Panc1 (cell line): ENCODE measurements at regions not wholly inside any gene's neighbourhood (a gene's known extent, or its start where the extent isn't known, plus 50 kb on each side); places are given as distances from the start of the nearest gene placed in this dataset.

Experiments used
- ATAC-seq: fragments of 200-7000 bp; cut with Tn5 transposase; 2 replicates; pipeline ENCODE4 v1.9.1; 2020; ENCODE audit warnings: mild to moderate bottlenecking, moderate library complexity
- BruUV-seq: library from RNA; stranded (reverse); fragments of 400-500 nt; replicated peaks from 2 replicates; lab custom pipeline; 2021; lab: Mats Ljungman, UMichigan
- CTCF ChIA-PET: fragments of 300-600 bp; sonication (Branson Sonifier 250); formaldehyde crosslinking; loops from one replicate; lab custom pipeline; 2022; ENCODE audit warnings: antibody characterized with exemption; lab: Charles Lee
- POLR2A ChIA-PET: fragments of 300-600 bp; sonication (Branson Sonifier 250); formaldehyde crosslinking; loops from one replicate; lab custom pipeline; 2022; ENCODE audit warnings: antibody characterized with exemption; lab: Charles Lee
- DNase-seq: peaks from one replicate; pipeline ENCODE4 v3.0.0-alpha.2; 2010; ENCODE audit warnings: low read depth, low spot score
- H3K27ac ChIP-seq: 2 replicates; pipeline ENCODE4 v1.5.1; 2011; ENCODE audit warnings: mild to moderate bottlenecking, low read length, inconsistent platforms
- H3K27me3 ChIP-seq: fragments of 200-500 bp; sonication (Bioruptor generic); 2 replicates; pipeline ENCODE4 v1.6.0; 2014; ENCODE audit warnings: low read length, inconsistent platforms; ENCODE audit not compliant: control insufficient read depth, insufficient read depth
- H3K36me3 ChIP-seq: fragments of 200-500 bp; sonication (Bioruptor generic); 2 replicates; pipeline ENCODE4 v1.5.1; 2014; ENCODE audit warnings: inconsistent platforms, mild to moderate bottlenecking, low read length, moderate library complexity; ENCODE audit not compliant: control insufficient read depth, insufficient read depth
- H3K4me1 ChIP-seq: 2 replicates; pipeline ENCODE4 v1.5.1; 2011; ENCODE audit warnings: inconsistent platforms, mild to moderate bottlenecking, low read length, moderate library complexity; ENCODE audit not compliant: control insufficient read depth, insufficient read depth
- H3K4me3 ChIP-seq, 2 experiments: 2 replicates each; pipeline ENCODE4 v1.5.1; 2011 to 2012; ENCODE audit warnings: low read depth in 2 of 2, low read length in 2 of 2, mild to moderate bottlenecking in 2 of 2, inconsistent platforms in 1 of 2, moderate library complexity in 1 of 2
- H3K9me3 ChIP-seq: fragments of 200-500 bp; sonication (Bioruptor generic); 2 replicates; pipeline ENCODE4 v1.5.1; 2014; ENCODE audit warnings: low read depth, mild to moderate bottlenecking, inconsistent platforms, low read length, moderate library complexity; ENCODE audit not compliant: control insufficient read depth, insufficient read depth
- CTCF ChIP-seq: fragments of 450-650 bp; IDR thresholded peaks from 2 replicates; pipeline ENCODE4 v1.5.1; 2017; ENCODE audit warnings: mild to moderate bottlenecking
- POLR2AphosphoS5 ChIP-seq: IDR thresholded peaks from 2 replicates; pipeline ENCODE4 v1.6.1; 2012; ENCODE audit warnings: mild to moderate bottlenecking, low read depth, low read length, moderate library complexity
- SIN3A ChIP-seq: IDR thresholded peaks from 2 replicates; pipeline ENCODE4 v1.6.1; 2012; ENCODE audit warnings: low read depth, mild to moderate bottlenecking, low read length, moderate library complexity, borderline replicate concordance; ENCODE audit not compliant: insufficient read depth
- TCF7L2 ChIP-seq: IDR thresholded peaks from 2 replicates; pipeline ENCODE4 v1.6.1; 2011; ENCODE audit warnings: mild to moderate bottlenecking, low read depth, low read length, inconsistent platforms
- in situ Hi-C: cut with HindIII; loops from 2 replicates; pipeline ENCODE4 v1.10.0; 2016; ENCODE audit warnings: low sequenced_read_pairs, low pct_unique_long_range_greater_than_20kb
- intact Hi-C: fragments of 100-400 bp; cut with micrococcal nuclease; formaldehyde crosslinking; loops from one replicate; pipeline ENCODE4 v1.10.0; 2022; ENCODE audit not compliant: unreplicated experiment
- TF ChIP-seq, protein P1 (sequence below), 2 experiments: IDR thresholded peaks; 2 replicates each; pipeline ENCODE4 v1.6.1; 2011 to 2012; ENCODE audit warnings: low read depth in 2 of 2, control low read depth in 1 of 2, low read length in 1 of 2, mild to moderate bottlenecking in 1 of 2, moderate library complexity in 1 of 2; ENCODE audit not compliant: insufficient read depth in 1 of 2

GRCh38 chr4:181581983-181582382, 661.2 kb upstream of the TENM3 start:
- Histone ChIP-seq H3K27me3 (no peaks in the 10 kb centered on the region), H3K27ac (no peak overlapping the region), H3K9me3 (no peaks in the 10 kb centered on the region), H3K4me3 (no peak overlapping the region), H3K4me1 (no peaks in the 10 kb centered on the region), H3K36me3 (no peaks in the 10 kb centered on the region)
- no TSS peak for BruUV-seq
- no peak for DNase-seq
- POLR2A ChIA-PET = no interaction called here
- CTCF ChIA-PET = no interaction called here
- ATAC-seq = no peak
- TF ChIP-seq TCF7L2 (no peak), POLR2AphosphoS5 (no peak), SIN3A (no peak), CTCF (no peak)
- TF ChIP-seq, protein P1, sequence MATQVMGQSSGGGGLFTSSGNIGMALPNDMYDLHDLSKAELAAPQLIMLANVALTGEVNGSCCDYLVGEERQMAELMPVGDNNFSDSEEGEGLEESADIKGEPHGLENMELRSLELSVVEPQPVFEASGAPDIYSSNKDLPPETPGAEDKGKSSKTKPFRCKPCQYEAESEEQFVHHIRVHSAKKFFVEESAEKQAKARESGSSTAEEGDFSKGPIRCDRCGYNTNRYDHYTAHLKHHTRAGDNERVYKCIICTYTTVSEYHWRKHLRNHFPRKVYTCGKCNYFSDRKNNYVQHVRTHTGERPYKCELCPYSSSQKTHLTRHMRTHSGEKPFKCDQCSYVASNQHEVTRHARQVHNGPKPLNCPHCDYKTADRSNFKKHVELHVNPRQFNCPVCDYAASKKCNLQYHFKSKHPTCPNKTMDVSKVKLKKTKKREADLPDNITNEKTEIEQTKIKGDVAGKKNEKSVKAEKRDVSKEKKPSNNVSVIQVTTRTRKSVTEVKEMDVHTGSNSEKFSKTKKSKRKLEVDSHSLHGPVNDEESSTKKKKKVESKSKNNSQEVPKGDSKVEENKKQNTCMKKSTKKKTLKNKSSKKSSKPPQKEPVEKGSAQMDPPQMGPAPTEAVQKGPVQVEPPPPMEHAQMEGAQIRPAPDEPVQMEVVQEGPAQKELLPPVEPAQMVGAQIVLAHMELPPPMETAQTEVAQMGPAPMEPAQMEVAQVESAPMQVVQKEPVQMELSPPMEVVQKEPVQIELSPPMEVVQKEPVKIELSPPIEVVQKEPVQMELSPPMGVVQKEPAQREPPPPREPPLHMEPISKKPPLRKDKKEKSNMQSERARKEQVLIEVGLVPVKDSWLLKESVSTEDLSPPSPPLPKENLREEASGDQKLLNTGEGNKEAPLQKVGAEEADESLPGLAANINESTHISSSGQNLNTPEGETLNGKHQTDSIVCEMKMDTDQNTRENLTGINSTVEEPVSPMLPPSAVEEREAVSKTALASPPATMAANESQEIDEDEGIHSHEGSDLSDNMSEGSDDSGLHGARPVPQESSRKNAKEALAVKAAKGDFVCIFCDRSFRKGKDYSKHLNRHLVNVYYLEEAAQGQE (IDR thresholded peaks at IDR 0.05; ENCODE audit: insufficient read depth in 1 of 2, low read depth in 2 of 2, low read length in 1 of 2) = no peak
- in situ Hi-C loops (no loop called here), intact Hi-C loops (no loop called here)

GRCh38 chr4:181582595-181582994, 660.6 kb upstream of the TENM3 start:
- BruUV-seq = no TSS peak
- Histone ChIP-seq H3K27me3 (no peaks in the 10 kb centered on the region), H3K4me3 (no peak overlapping the region), H3K9me3 (no peaks in the 10 kb centered on the region), H3K27ac (no peak overlapping the region), H3K4me1 (no peaks in the 10 kb centered on the region), H3K36me3 (no peaks in the 10 kb centered on the region)
- POLR2A ChIA-PET = no interaction called here
- no peak for DNase-seq
- TF ChIP-seq POLR2AphosphoS5 (no peak), CTCF (peak; percentile 26)
- ATAC-seq = no peak
- CTCF ChIA-PET = no interaction called here
- intact Hi-C loops (no loop called here), in situ Hi-C loops (no loop called here)
